ENCODE measurements at regions not wholly inside any gene's neighbourhood (a gene's known extent, or its start where the extent isn't known, plus 50 kb on each side); places are given as distances from the start of the nearest gene placed in this dataset.
A peak's percentile ranks its signal among the peaks of the same experiment; 100 is the strongest.

GRCh38 chr4:122988696-122989095, 66.3 kb upstream of the NUDT6 start:
- ATAC-seq, result no peak
- BruUV-seq (replicated peaks), result no TSS peak
- H3K9me2 ChIP-seq (replicated peaks; ENCODE audit: low read length), result no peaks in the 10 kb centered on the region

GRCh38 chr4:122990891-122991290, 68.5 kb upstream of the NUDT6 start:
- Histone ChIP-seq H3K36me3 (ENCODE audit: low read depth, low read length) (peaks cover 20% of the 10 kb centered on the region), H4K20me1 (ENCODE audit: low read length) (no peaks in the 10 kb centered on the region), H3K4me2 (ENCODE audit: low read length) (no peak overlapping the region), H3K27ac (ENCODE audit: low read length) (no peak overlapping the region), H3K9ac (ENCODE audit: low read length) (no peak overlapping the region), H3K9me2 (replicated peaks; ENCODE audit: low read length) (no peaks in the 10 kb centered on the region), H3K9me3 (ENCODE audit: low read length) (peaks cover 5% of the 10 kb centered on the region; the same call in 1 of the 2 replicates), H3K4me3 (ENCODE audit: low read length) (no peak overlapping the region), H2AFZ (ENCODE audit: low read length) (no peak overlapping the region), H3K4me1 (ENCODE audit: insufficient read depth, low read length) (peaks cover 7% of the 10 kb centered on the region), H3K27me3 (ENCODE audit: low read length) (no peaks in the 10 kb centered on the region), H3F3A (ENCODE audit: low read length, unreplicated experiment) (no peaks in the 10 kb centered on the region), H3K79me2 (ENCODE audit: low read length) (no peaks in the 10 kb centered on the region)
- CTCF ChIA-PET, result no interaction called here
- DNase-seq (no peak), ATAC-seq (no peak)
- no TSS peak for BruUV-seq (replicated peaks)
- POLR2A ChIA-PET (ENCODE audit: unreplicated experiment), result no interaction called here
- intact Hi-C loops (cut with micrococcal nuclease), result no loop called here
- TF ChIP-seq EZH2phosphoT487 (IDR thresholded peaks at IDR 0.05; ENCODE audit: borderline replicate concordance, low read length) (no peak), CTCF (conservative IDR thresholded peaks at IDR 0.05; ENCODE audit: low read depth, low read length) (no peak), EZH2 (IDR thresholded peaks at IDR 0.05; ENCODE audit: low read length, unreplicated experiment) (no peak)

More at GRCh38 chr4:122988696-122989095, 66.3 kb upstream of the NUDT6 start:
- H3K4me2 ChIP-seq (ENCODE audit: low read length), result no peak overlapping the region
- H3K4me1 ChIP-seq (ENCODE audit: insufficient read depth, low read length), result peaks cover 7% of the 10 kb centered on the region
- CTCF ChIA-PET, result no interaction called here
- H3K4me3 ChIP-seq (ENCODE audit: low read length), result no peak overlapping the region
- no peak overlapping the region for H3K27ac ChIP-seq (ENCODE audit: low read length)
- DNase-seq, result no peak
- no peaks in the 10 kb centered on the region for H4K20me1 ChIP-seq (ENCODE audit: low read length)
- H3K9me3 ChIP-seq (ENCODE audit: low read length), result peaks cover 5% of the 10 kb centered on the region; the same call in 1 of the 2 replicates
- POLR2A ChIA-PET (ENCODE audit: unreplicated experiment), result no interaction called here
- no peak overlapping the region for H3K9ac ChIP-seq (ENCODE audit: low read length)
- H3K27me3 ChIP-seq (ENCODE audit: low read length), result no peaks in the 10 kb centered on the region
- intact Hi-C loops (cut with micrococcal nuclease), result no loop called here
- TF ChIP-seq EZH2 (IDR thresholded peaks at IDR 0.05; ENCODE audit: low read length, unreplicated experiment) (no peak), EZH2phosphoT487 (IDR thresholded peaks at IDR 0.05; ENCODE audit: borderline replicate concordance, low read length) (no peak), CTCF (conservative IDR thresholded peaks at IDR 0.05; ENCODE audit: low read depth, low read length) (no peak)
- H3K79me2 ChIP-seq (ENCODE audit: low read length), result no peaks in the 10 kb centered on the region
- H3F3A ChIP-seq (ENCODE audit: low read length, unreplicated experiment), result no peaks in the 10 kb centered on the region
- H3K36me3 ChIP-seq (ENCODE audit: low read depth, low read length), result peaks cover 23% of the 10 kb centered on the region
- no peak overlapping the region for H2AFZ ChIP-seq (ENCODE audit: low read length)

- no peaks in the 10 kb centered on the region for H3F3A ChIP-seq (ENCODE audit: low read length, unreplicated experiment)
- H2AFZ ChIP-seq (ENCODE audit: low read length), result no peak overlapping the region
- ATAC-seq (peak; percentile 72), DNase-seq (peak; percentile 44)
- H3K9me3 ChIP-seq (ENCODE audit: low read length), result peaks cover 5% of the 10 kb centered on the region; the same call in 1 of the 2 replicates
- H4K20me1 ChIP-seq (ENCODE audit: low read length), result no peaks in the 10 kb centered on the region
- H3K4me2 ChIP-seq (ENCODE audit: low read length), result no peak overlapping the region
- H3K36me3 ChIP-seq (ENCODE audit: low read depth, low read length), result peaks cover 16% of the 10 kb centered on the region
- intact Hi-C loops (cut with micrococcal nuclease), result no loop called here
- POLR2A ChIA-PET (ENCODE audit: unreplicated experiment), result interaction anchor here (0.6 kb wide), 1 partner anchor 24 kb away, joined by 3 read pairs; no protein-coding TSS in a partner anchor
- no peaks in the 10 kb centered on the region for H3K9me2 ChIP-seq (replicated peaks; ENCODE audit: low read length)
- H3K9ac ChIP-seq (ENCODE audit: low read length), result no peak overlapping the region
- no peak overlapping the region for H3K4me3 ChIP-seq (ENCODE audit: low read length)
- CTCF ChIA-PET, result no interaction called here
- no peaks in the 10 kb centered on the region for H3K27me3 ChIP-seq (ENCODE audit: low read length)
- no peak for TF ChIP-seq EZH2phosphoT487 (IDR thresholded peaks at IDR 0.05; ENCODE audit: borderline replicate concordance, low read length)
- no peak for TF ChIP-seq EZH2 (IDR thresholded peaks at IDR 0.05; ENCODE audit: low read length, unreplicated experiment)
- no peak for TF ChIP-seq CTCF (conservative IDR thresholded peaks at IDR 0.05; ENCODE audit: low read depth, low read length)
- no peak overlapping the region for H3K27ac ChIP-seq (ENCODE audit: low read length)
- H3K4me1 ChIP-seq (ENCODE audit: insufficient read depth, low read length), result peaks cover 7% of the 10 kb centered on the region
- BruUV-seq (replicated peaks), result no TSS peak
- no peaks in the 10 kb centered on the region for H3K79me2 ChIP-seq (ENCODE audit: low read length)
Observed at GRCh38 chr4:122992057-122992456, 69.7 kb upstream of the NUDT6 start.
